ENCODE measurements at regions not wholly inside any gene's neighbourhood (a gene's known extent, or its start where the extent isn't known, plus 50 kb on each side); places are given as distances from the start of the nearest gene placed in this dataset.
"Not testable (repeated sequence)": the region's sequence is repeated elsewhere in the genome, so short reads cannot be mapped to it uniquely, and the experiment has no call there.

DNA sequence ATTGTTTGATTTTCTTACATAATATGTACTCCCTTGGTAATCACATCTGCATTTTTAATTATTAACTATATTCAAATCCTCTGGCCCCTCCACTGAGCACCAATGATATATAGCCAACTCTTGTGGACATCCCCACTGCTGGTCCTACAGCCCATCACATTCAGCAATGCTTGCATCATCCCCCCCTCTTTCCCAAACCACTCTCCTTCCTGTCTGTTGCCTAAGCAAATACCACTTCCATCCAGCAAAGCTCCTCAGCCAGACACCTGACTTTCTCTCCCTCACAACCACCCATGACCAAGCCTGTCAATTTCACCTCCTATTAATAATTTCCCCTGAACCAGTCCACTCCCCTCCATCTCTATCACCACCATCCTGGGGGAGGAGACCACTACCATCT, 330.1 kb downstream of the GOLGA6L6 start:
- TF ChIP-seq EP300, POLR2A, CTCF (IDR thresholded peaks at IDR 0.05): not testable (repeated sequence)
